Lung (tissue), 11 donors: ENCODE measurements at regions not wholly inside any gene's neighbourhood (a gene's known extent, or its start where the extent isn't known, plus 50 kb on each side); places are given as distances from the start of the nearest gene placed in this dataset.
A peak's percentile ranks its signal among the peaks of the same experiment; 100 is the strongest.

Experiments
- ATAC-seq: fragments of 200-7000 bp; cut with Tn5 transposase; one replicate; pipeline ENCODE4 v1.9.1; 2020; ENCODE audit warnings: moderate number of reproducible peaks; ENCODE audit not compliant: insufficient read depth, low FRiP score
- DNase-seq, 3 donors: peaks; one replicate each; pipeline ENCODE4 v3.0.0-alpha.2; 2013 to 2017
- H3K27ac ChIP-seq, 2 donors: one replicate each; pipeline ENCODE4 v1.5.1; 2013; ENCODE audit warnings: mild to moderate bottlenecking in 2 of 2, moderate library complexity in 2 of 2, control low read depth in 1 of 2, inconsistent platforms in 1 of 2, low read depth in 1 of 2, low read length in 1 of 2
- H3K27me3 ChIP-seq, 3 donors: one replicate each; pipeline ENCODE4 v1.5.1; 2013; ENCODE audit warnings: low read length in 2 of 3; ENCODE audit not compliant: control insufficient read depth in 3 of 3, insufficient read depth in 3 of 3
- H3K36me3 ChIP-seq, 4 donors: one replicate each; pipeline ENCODE4 v1.5.1; 2013; ENCODE audit warnings: low read length in 4 of 4, mild to moderate bottlenecking in 1 of 4, moderate library complexity in 1 of 4; ENCODE audit not compliant: control insufficient read depth in 4 of 4, insufficient read depth in 4 of 4
- H3K4me1 ChIP-seq, 5 donors: one replicate each; pipeline ENCODE4 v1.5.1; 2013; ENCODE audit warnings: low read length in 5 of 5, mild to moderate bottlenecking in 2 of 5, moderate library complexity in 1 of 5; ENCODE audit not compliant: control insufficient read depth in 5 of 5, insufficient read depth in 5 of 5
- H3K4me3 ChIP-seq: one replicate; pipeline ENCODE4 v1.5.1; 2013; ENCODE audit warnings: mild to moderate bottlenecking, control low read depth, moderate library complexity
- H3K9ac ChIP-seq, 2 donors: one replicate each; pipeline ENCODE4 v1.5.1; 2013; ENCODE audit warnings: low read length in 2 of 2, control low read depth in 1 of 2; ENCODE audit not compliant: insufficient read depth in 1 of 2
- H3K9me3 ChIP-seq, 4 donors: one replicate each; pipeline ENCODE4 v1.5.1; 2013; ENCODE audit warnings: low read length in 3 of 4, mild to moderate bottlenecking in 1 of 4, moderate library complexity in 1 of 4; ENCODE audit not compliant: control insufficient read depth in 4 of 4, insufficient read depth in 3 of 4
- WGBS, 2 donors: extraction: QIAGEN DNeasy Blood & Tissue Kit; methylation state at CpG; one replicate each; pipeline ENCODE4 v1.1.7; 2013; 5-methylcytosine and 5-hydroxymethylcytosine counted together
- TF ChIP-seq, protein P1 (sequence below): IDR thresholded peaks from 2 replicates; pipeline ENCODE4 v1.5.1; 2012; ENCODE audit warnings: mild to moderate bottlenecking; ENCODE audit errors: control extremely low read depth, extremely low read depth
- donor health status: control.
- donor health status: control.
- donor health status: Bipolar disorder and iron deficiency.
- donor health status: healthy.
- donor health status: DM: yes; HTN: yes; CAD: no.

DNA sequence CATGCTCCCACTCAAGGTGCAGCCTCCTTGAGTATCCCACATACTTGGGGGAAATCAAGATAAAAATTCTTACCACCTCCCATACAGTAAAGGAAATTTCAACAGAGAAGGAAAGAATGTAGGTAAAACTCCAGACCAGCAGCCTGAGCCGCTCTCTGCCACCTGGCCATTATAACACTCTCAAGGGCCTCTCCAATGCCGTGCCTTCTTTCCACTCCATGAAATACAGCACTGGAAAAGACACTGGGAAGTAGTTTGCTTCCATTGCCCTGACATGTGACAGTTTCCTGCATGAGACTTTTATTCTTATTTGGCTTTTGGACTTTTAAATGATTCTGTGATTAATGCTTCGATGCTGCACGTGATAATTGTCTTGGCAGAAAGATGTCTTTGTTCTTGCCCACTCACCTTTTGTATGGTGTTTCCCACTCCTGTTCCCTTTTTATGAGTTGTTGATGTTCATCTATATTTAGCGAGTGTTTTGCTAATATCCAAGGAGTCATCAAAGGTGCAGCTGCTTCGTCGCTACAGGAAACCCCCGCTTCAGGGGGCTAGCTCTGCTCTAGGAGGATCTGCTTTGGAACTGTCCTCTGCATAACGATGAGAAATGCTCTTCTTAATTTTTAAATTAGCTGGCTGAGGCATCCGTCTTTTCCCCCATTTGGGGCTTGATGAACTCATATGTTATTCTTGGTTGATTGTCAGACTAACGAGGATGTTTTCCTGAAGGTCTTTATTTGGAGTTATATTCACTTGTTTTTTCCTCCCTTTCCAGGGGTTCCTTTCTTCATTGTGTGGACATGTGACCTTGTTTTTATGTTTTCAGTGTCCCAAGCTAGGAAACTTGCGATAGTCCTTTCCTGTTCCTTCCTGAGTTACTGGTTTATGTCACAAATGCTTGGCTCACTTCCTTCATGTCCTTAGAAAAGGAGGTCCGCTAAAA is 179.4 kb downstream of the TXNL1 start:
- Histone ChIP-seq H3K9ac (no peak overlapping the region), H3K36me3 (no peaks in the 10 kb centered on the region), H3K9me3 (peaks cover 0 to 5% (median 0%) of the 10 kb centered on the region in 4 donors), H3K4me1 (peaks cover 0 to 6% (median 0%) of the 10 kb centered on the region in 5 donors), H3K27ac (peak overlapping the region; percentile 45 to 57), H3K27me3 (no peaks in the 10 kb centered on the region), H3K4me3 (no peak overlapping the region)
- DNase-seq (peak in 2 of 3 donors; percentile 31 to 55), ATAC-seq (peak; percentile 19)
- TF ChIP-seq, protein P1, sequence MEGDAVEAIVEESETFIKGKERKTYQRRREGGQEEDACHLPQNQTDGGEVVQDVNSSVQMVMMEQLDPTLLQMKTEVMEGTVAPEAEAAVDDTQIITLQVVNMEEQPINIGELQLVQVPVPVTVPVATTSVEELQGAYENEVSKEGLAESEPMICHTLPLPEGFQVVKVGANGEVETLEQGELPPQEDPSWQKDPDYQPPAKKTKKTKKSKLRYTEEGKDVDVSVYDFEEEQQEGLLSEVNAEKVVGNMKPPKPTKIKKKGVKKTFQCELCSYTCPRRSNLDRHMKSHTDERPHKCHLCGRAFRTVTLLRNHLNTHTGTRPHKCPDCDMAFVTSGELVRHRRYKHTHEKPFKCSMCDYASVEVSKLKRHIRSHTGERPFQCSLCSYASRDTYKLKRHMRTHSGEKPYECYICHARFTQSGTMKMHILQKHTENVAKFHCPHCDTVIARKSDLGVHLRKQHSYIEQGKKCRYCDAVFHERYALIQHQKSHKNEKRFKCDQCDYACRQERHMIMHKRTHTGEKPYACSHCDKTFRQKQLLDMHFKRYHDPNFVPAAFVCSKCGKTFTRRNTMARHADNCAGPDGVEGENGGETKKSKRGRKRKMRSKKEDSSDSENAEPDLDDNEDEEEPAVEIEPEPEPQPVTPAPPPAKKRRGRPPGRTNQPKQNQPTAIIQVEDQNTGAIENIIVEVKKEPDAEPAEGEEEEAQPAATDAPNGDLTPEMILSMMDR, result no peak
- 63 to 76% methylated on average over 13 of the region's 13 CpGs for WGBS, 2 donors

DNA sequence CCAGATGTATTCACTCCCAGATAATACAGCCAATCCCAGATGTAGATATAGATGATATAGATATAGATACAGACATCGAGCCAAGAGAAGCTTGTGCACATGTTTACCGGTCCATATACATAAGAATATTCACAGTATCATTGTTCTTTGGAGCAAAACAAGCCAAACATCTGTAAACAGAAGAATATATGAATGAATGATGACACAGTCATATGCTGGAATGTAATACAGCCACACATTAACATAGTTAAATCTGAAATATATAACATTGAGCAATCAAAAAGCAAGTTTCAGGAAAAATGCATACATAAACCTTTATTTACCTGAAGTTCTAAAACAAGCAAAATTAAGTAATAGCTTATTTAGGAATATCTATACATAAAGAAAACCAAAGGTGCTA is 182.5 kb downstream of the TXNL1 start:
- no peaks in the 10 kb centered on the region for H3K36me3 ChIP-seq
- H3K4me1 ChIP-seq, result peaks cover 0 to 6% (median 0%) of the 10 kb centered on the region in 5 donors
- H3K4me3 ChIP-seq, result no peak overlapping the region
- H3K9ac ChIP-seq, result no peak overlapping the region
- no peak for DNase-seq
- no peak overlapping the region for H3K27ac ChIP-seq
- TF ChIP-seq, protein P1, result no peak
- no peaks in the 10 kb centered on the region for H3K9me3 ChIP-seq
- 93 to 94% methylated on average over 2 of the region's 2 CpGs for WGBS, 2 donors
- no peaks in the 10 kb centered on the region for H3K27me3 ChIP-seq
- no peak for ATAC-seq

DNA sequence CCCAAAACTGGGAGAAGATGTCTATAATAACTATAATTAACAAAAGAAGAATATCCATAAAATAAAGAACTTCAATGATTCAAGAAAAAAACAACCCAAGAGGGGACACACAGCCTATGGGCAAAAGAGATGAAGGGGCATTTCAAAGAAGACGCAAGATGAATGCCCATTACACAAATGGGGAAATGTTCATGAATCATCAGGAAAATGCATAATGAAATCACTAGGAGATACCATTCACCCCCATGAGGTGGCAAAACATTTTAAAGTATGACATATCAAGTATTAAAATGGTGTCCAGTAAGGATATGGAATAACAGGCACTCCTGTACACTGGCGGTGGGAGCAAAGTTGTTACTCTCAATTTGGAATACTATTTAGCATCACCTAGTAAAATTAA is 183.3 kb downstream of the TXNL1 start:
- H3K36me3 ChIP-seq, result no peaks in the 10 kb centered on the region
- 89 to 93% methylated on average over 2 of the region's 2 CpGs for WGBS, 2 donors

More for the DNA sequence above, 183.3 kb downstream of the TXNL1 start:
- Histone ChIP-seq H3K4me1 (peaks cover 0 to 6% (median 0%) of the 10 kb centered on the region in 5 donors), H3K9me3 (no peaks in the 10 kb centered on the region), H3K9ac (no peak overlapping the region), H3K27me3 (no peaks in the 10 kb centered on the region), H3K27ac (no peak overlapping the region), H3K4me3 (no peak overlapping the region)
- ATAC-seq (no peak), DNase-seq (no peak)
- TF ChIP-seq, protein P1, result no peak
